NCI-H526 (cell line): ENCODE measurements at regions not wholly inside any gene's neighbourhood (a gene's known extent, or its start where the extent isn't known, plus 50 kb on each side); places are given as distances from the start of the nearest gene placed in this dataset.
"Not testable (repeated sequence)": the region's sequence is repeated elsewhere in the genome, so short reads cannot be mapped to it uniquely, and the experiment has no call there.

Source experiments
- DNase-seq, 2 experiments: peaks; one replicate each; lab custom pipeline; 2025; lab: John Stamatoyannopoulos, UW

- no peak for DNase-seq
Observed at GRCh38 chr3:18987862-18988447, 160.4 kb upstream of the KCNH8 start.

GRCh38 chr3:18987070-18987469 is 161.2 kb upstream of the KCNH8 start:
- DNase-seq: no peak

- no peak for DNase-seq
Observed at GRCh38 chr3:18982920-18983319, 165.4 kb upstream of the KCNH8 start.

- DNase-seq: not testable (repeated sequence)
Observed at GRCh38 chr3:18976102-18976501, 172.2 kb upstream of the KCNH8 start.

GRCh38 chr3:18968120-18968519 is 180.2 kb upstream of the KCNH8 start:
- DNase-seq: no peak

GRCh38 chr3:18965781-18966180 is 182.5 kb upstream of the KCNH8 start:
- no peak for DNase-seq

- no peak for DNase-seq
Observed at GRCh38 chr3:18964640-18965039, 183.7 kb upstream of the KCNH8 start.

- no peak for DNase-seq
Observed at GRCh38 chr3:18951333-18951732, 197.0 kb upstream of the KCNH8 start.

- DNase-seq: peak in 1 of 2 experiments; percentile 1
Observed at GRCh38 chr3:18946524-18946923, 201.8 kb upstream of the KCNH8 start.

GRCh38 chr3:18937574-18937973 is 210.7 kb upstream of the KCNH8 start:
- DNase-seq: no peak

- DNase-seq: no peak
Observed at GRCh38 chr3:18919158-18919557, 229.2 kb upstream of the KCNH8 start.

- DNase-seq: no peak
Observed at GRCh38 chr3:18917923-18918322, 230.4 kb upstream of the KCNH8 start.

GRCh38 chr3:18902081-18902793 is 246.1 kb upstream of the KCNH8 start:
- DNase-seq: peak in 1 of 2 experiments; percentile 18

- no peak for DNase-seq
Observed at GRCh38 chr3:18901571-18901970, 246.7 kb upstream of the KCNH8 start.

GRCh38 chr3:18900994-18901393 is 247.3 kb upstream of the KCNH8 start:
- no peak for DNase-seq

- peak in 1 of 2 experiments; percentile 17 for DNase-seq
Observed at GRCh38 chr3:18898911-18899310, 249.4 kb upstream of the KCNH8 start.

- DNase-seq: no peak
Observed at GRCh38 chr3:18892756-18893155, 255.6 kb upstream of the KCNH8 start.

GRCh38 chr3:18892047-18892446 is 256.3 kb upstream of the KCNH8 start:
- DNase-seq: no peak

GRCh38 chr3:18891641-18892040 is 256.7 kb upstream of the KCNH8 start:
- DNase-seq: no peak

GRCh38 chr3:18890449-18890848 is 257.9 kb upstream of the KCNH8 start:
- DNase-seq: no peak

- no peak for DNase-seq
Observed at GRCh38 chr3:18888819-18889218, 259.5 kb upstream of the KCNH8 start.

GRCh38 chr3:18888370-18888769 is 259.9 kb upstream of the KCNH8 start:
- DNase-seq: no peak

- no peak for DNase-seq
Observed at GRCh38 chr3:18886331-18886730, 262.0 kb upstream of the KCNH8 start.

- no peak for DNase-seq
Observed at GRCh38 chr3:18885612-18886011, 262.7 kb upstream of the KCNH8 start.
